ENCODE measurements at regions not wholly inside any gene's neighbourhood (a gene's known extent, or its start where the extent isn't known, plus 50 kb on each side); places are given as distances from the start of the nearest gene placed in this dataset.

- DNase-seq (ENCODE audit: low read depth, low spot score) (no peak), FAIRE-seq (no peak), ATAC-seq (no peak)
- Histone ChIP-seq H3K79me2 (ENCODE audit: control insufficient read depth, insufficient read depth, low read length) (no peaks in the 10 kb centered on the region), H3K27ac (ENCODE audit: control insufficient read depth, insufficient read depth) (no peak overlapping the region), H3K4me3 (no peak overlapping the region), H3K36me3 (ENCODE audit: control insufficient read depth in 2 of 2, insufficient read depth in 2 of 2, low read length in 1 of 2) (no peaks in the 10 kb centered on the region), H3K4me1 (ENCODE audit: control insufficient read depth, insufficient read depth, low read length) (no peaks in the 10 kb centered on the region), H3K9ac (ENCODE audit: control insufficient read depth, insufficient read depth, low read length) (no peak overlapping the region), H3K27me3 (replicated peaks in 1 of 2; ENCODE audit: control insufficient read depth in 2 of 2, insufficient read depth in 2 of 2, low read length in 1 of 2) (no peaks in the 10 kb centered on the region), H3K4me2 (ENCODE audit: control insufficient read depth, insufficient read depth) (no peak overlapping the region), H4K20me1 (ENCODE audit: control insufficient read depth, insufficient read depth) (no peaks in the 10 kb centered on the region), H3K9me3 (replicated peaks; ENCODE audit: control insufficient read depth, insufficient read depth, low read length) (no peaks in the 10 kb centered on the region), H2AFZ (ENCODE audit: control insufficient read depth, low read depth, low read length) (no peak overlapping the region)
- TF ChIP-seq NFYB (IDR thresholded peaks at IDR 0.05; ENCODE audit: insufficient read depth, low read depth, low read length) (no peak), MEF2A (IDR thresholded peaks at IDR 0.05; ENCODE audit: insufficient read depth, low read depth, low read length) (no peak), JUNB (IDR thresholded peaks at IDR 0.05) (no peak), PML (IDR thresholded peaks at IDR 0.05; ENCODE audit: low read length) (no peak), SREBF2 (IDR thresholded peaks at IDR 0.05; ENCODE audit: low read length) (no peak), TBL1XR1 (IDR thresholded peaks at IDR 0.05; ENCODE audit: low read depth, low read length) (no peak), SMC3 (IDR thresholded peaks at IDR 0.05; ENCODE audit: borderline replicate concordance, low read length) (no peak), KLF5 (IDR thresholded peaks at IDR 0.05; ENCODE audit: partially characterized antibody) (no peak), ZBED1 (IDR thresholded peaks at IDR 0.05; ENCODE audit: borderline replicate concordance) (no peak), YY1 (IDR thresholded peaks at IDR 0.05; ENCODE audit: low read depth, low read length) (no peak), FOXM1 (IDR thresholded peaks at IDR 0.05; ENCODE audit: low read depth, low read length) (no peak), CREM (IDR thresholded peaks at IDR 0.05; ENCODE audit: low read depth) (no peak), HDAC2 (IDR thresholded peaks at IDR 0.05) (no peak)
- TF ChIP-seq, protein P1, sequence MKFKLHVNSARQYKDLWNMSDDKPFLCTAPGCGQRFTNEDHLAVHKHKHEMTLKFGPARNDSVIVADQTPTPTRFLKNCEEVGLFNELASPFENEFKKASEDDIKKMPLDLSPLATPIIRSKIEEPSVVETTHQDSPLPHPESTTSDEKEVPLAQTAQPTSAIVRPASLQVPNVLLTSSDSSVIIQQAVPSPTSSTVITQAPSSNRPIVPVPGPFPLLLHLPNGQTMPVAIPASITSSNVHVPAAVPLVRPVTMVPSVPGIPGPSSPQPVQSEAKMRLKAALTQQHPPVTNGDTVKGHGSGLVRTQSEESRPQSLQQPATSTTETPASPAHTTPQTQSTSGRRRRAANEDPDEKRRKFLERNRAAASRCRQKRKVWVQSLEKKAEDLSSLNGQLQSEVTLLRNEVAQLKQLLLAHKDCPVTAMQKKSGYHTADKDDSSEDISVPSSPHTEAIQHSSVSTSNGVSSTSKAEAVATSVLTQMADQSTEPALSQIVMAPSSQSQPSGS (IDR thresholded peaks at IDR 0.05; ENCODE audit: low read length), result no peak
- TF ChIP-seq, protein P2, sequence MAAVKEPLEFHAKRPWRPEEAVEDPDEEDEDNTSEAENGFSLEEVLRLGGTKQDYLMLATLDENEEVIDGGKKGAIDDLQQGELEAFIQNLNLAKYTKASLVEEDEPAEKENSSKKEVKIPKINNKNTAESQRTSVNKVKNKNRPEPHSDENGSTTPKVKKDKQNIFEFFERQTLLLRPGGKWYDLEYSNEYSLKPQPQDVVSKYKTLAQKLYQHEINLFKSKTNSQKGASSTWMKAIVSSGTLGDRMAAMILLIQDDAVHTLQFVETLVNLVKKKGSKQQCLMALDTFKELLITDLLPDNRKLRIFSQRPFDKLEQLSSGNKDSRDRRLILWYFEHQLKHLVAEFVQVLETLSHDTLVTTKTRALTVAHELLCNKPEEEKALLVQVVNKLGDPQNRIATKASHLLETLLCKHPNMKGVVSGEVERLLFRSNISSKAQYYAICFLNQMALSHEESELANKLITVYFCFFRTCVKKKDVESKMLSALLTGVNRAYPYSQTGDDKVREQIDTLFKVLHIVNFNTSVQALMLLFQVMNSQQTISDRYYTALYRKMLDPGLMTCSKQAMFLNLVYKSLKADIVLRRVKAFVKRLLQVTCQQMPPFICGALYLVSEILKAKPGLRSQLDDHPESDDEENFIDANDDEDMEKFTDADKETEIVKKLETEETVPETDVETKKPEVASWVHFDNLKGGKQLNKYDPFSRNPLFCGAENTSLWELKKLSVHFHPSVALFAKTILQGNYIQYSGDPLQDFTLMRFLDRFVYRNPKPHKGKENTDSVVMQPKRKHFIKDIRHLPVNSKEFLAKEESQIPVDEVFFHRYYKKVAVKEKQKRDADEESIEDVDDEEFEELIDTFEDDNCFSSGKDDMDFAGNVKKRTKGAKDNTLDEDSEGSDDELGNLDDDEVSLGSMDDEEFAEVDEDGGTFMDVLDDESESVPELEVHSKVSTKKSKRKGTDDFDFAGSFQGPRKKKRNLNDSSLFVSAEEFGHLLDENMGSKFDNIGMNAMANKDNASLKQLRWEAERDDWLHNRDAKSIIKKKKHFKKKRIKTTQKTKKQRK (IDR thresholded peaks at IDR 0.05; ENCODE audit: low read depth, low read length), result no peak
- TF ChIP-seq, protein P3, sequence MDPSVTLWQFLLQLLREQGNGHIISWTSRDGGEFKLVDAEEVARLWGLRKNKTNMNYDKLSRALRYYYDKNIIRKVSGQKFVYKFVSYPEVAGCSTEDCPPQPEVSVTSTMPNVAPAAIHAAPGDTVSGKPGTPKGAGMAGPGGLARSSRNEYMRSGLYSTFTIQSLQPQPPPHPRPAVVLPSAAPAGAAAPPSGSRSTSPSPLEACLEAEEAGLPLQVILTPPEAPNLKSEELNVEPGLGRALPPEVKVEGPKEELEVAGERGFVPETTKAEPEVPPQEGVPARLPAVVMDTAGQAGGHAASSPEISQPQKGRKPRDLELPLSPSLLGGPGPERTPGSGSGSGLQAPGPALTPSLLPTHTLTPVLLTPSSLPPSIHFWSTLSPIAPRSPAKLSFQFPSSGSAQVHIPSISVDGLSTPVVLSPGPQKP (IDR thresholded peaks at IDR 0.05; ENCODE audit: low read depth, low read length), result no peak
- 23% methylated on average over 8 of the region's 8 CpGs for WGBS (ENCODE audit: insufficient coverage, insufficient replicate concordance, low lambda C conversion rate, missing lambda C conversion rate)
- ChIA-PET CTCF (no interaction called here), POLR2A (no interaction called here), RAD21 (ENCODE audit: unreplicated experiment) (no interaction called here), SMC1A (ENCODE audit: uncharacterized antibody, unreplicated experiment) (interaction anchor here (0.7 kb wide), 1 partner anchor 327 kb away, joined by 4 read pairs; no protein-coding TSS in a partner anchor)
- in situ Hi-C loops (cut with MboI), result no loop called here
- BruUV-seq (replicated peaks), result no TSS peak
- intact Hi-C loops (cut with micrococcal nuclease; ENCODE audit: unreplicated experiment), result no loop called here
Observed at GRCh38 chr5:142540922-142541422, 144.9 kb downstream of the FGF1 start.

Measured in GM12878 (cell line).